MM.1S (cell line): ENCODE measurements at regions not wholly inside any gene's neighbourhood (a gene's known extent, or its start where the extent isn't known, plus 50 kb on each side); places are given as distances from the start of the nearest gene placed in this dataset.

Experiments used
- EZH2 ChIP-seq: fragments of 300-600 bp; sonication (generic); optimal IDR thresholded peaks from 2 replicates; pipeline ENCODE3; 2017; ENCODE audit warnings: low read depth, mild to moderate bottlenecking, antibody characterized with exemption, low read length, mixed read lengths
- EZH2phosphoT487 ChIP-seq: fragments of 300-600 bp; sonication (generic); IDR thresholded peaks from 2 replicates; pipeline ENCODE4 v1.6.1; 2018; ENCODE audit warnings: antibody characterized with exemption, low read length
- TF ChIP-seq, protein P1 (sequence below): fragments of 300-600 bp; sonication (generic); IDR thresholded peaks from 2 replicates; pipeline ENCODE4 v1.5.1; 2016; ENCODE audit warnings: antibody characterized with exemption, low read length, mixed read lengths

DNA sequence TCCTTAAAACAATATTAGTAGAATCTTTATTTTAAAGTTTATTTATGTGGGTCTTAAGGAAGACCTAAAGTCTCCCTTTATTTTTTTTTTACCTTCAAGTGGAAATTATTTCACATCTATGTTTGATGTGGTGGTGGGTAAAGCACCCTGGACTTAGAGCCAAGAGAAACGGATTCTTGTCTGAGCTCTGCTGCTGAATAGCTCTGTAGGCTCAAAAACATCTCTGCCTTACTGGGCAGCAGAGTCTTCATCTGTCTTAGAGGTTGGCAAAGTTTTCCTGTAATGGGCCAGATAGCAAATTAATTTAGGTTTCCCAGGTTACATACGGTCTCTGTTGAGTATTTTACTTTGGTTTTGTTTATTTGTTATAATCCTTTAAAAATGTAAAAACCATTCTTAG, 136.5 kb downstream of the CEP135 start:
- TF ChIP-seq EZH2 (no peak), EZH2phosphoT487 (no peak)
- TF ChIP-seq, protein P1, sequence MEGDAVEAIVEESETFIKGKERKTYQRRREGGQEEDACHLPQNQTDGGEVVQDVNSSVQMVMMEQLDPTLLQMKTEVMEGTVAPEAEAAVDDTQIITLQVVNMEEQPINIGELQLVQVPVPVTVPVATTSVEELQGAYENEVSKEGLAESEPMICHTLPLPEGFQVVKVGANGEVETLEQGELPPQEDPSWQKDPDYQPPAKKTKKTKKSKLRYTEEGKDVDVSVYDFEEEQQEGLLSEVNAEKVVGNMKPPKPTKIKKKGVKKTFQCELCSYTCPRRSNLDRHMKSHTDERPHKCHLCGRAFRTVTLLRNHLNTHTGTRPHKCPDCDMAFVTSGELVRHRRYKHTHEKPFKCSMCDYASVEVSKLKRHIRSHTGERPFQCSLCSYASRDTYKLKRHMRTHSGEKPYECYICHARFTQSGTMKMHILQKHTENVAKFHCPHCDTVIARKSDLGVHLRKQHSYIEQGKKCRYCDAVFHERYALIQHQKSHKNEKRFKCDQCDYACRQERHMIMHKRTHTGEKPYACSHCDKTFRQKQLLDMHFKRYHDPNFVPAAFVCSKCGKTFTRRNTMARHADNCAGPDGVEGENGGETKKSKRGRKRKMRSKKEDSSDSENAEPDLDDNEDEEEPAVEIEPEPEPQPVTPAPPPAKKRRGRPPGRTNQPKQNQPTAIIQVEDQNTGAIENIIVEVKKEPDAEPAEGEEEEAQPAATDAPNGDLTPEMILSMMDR, result no peak
